Stomach (tissue), 4 donors: ENCODE measurements at regions not wholly inside any gene's neighbourhood (a gene's known extent, or its start where the extent isn't known, plus 50 kb on each side); places are given as distances from the start of the nearest gene placed in this dataset.

ENCODE experiments used
- CTCF ChIP-seq, 7 experiments: fragments of 450-650 bp in 4 of 7; fragments of 200-600 bp in 3 of 7; sonication (generic) in 3 of 7; IDR thresholded peaks; one replicate each; pipeline ENCODE4 v1.5.1; 2016 to 2019; ENCODE audit warnings: antibody characterized with exemption in 7 of 7, control low read depth in 2 of 7, mild to moderate bottlenecking in 1 of 7
- EP300 ChIP-seq: sonication (generic); formaldehyde crosslinking; IDR thresholded peaks from one replicate; pipeline ENCODE4 v1.6.1; 2017; ENCODE audit warnings: antibody characterized with exemption
- POLR2A ChIP-seq, 4 donors: fragments of 450-650 bp; IDR thresholded peaks; one replicate each; pipeline ENCODE4 v1.6.1; 2016; ENCODE audit warnings: antibody characterized with exemption in 4 of 4, control low read depth in 2 of 4, mild to moderate bottlenecking in 1 of 4, moderate library complexity in 1 of 4
- POLR2AphosphoS5 ChIP-seq, 3 donors: sonication (generic); formaldehyde crosslinking; IDR thresholded peaks; one replicate each; pipeline ENCODE4 v1.6.1; 2016; ENCODE audit warnings: antibody characterized with exemption in 3 of 3

GRCh38 chr3:87335931-87336330 is 59.5 kb upstream of the POU1F1 start:
- TF ChIP-seq CTCF (IDR thresholded peaks at IDR 0.05) (no peak), POLR2A (IDR thresholded peaks at IDR 0.05) (no peak), EP300 (no peak), POLR2AphosphoS5 (IDR thresholded peaks at IDR 0.05) (no peak)
